Activated CD8-positive, alpha-beta memory T cell treated with anti-CD3 and anti-CD28 coated beads, Interleukin-2, amount 50 U/mL, for 24 hours (primary cell): ENCODE measurements at regions not wholly inside any gene's neighbourhood (a gene's known extent, or its start where the extent isn't known, plus 50 kb on each side); places are given as distances from the start of the nearest gene placed in this dataset.

ENCODE experiments used
- DNase-seq: peaks from one replicate; pipeline ENCODE4 v3.0.0-alpha.2; 2020; ENCODE audit errors: extremely low read depth

DNA sequence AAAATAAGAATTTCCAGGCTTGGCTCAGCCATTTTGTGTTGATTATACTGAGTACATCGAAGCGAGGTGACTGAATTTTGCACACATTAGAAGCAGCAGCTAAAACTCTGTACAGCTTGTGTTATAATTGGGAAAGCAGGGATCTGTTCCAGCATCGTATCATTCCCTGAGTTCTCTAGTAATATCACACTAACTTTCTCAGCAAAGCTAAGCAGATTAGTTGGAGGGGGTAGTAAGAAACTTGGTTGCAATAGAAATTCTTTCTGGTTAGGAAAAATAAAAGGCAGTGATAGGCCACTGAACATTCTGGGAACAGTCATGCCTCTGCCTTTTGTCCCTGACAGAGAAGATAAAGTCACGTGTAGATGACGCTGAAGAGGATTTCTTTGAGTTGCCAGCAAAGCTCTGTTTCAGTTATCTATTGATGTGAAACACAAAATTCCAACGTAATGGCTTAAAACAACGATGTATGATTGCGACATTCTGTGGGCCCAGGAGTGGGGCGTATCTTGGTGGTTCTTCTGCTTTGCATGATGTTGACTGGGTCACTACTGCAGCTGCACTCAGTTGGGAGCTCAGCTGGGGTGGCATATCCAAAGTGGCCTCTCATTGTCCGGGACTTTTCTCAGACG is 202.1 kb upstream of the MEX3C start:
- no peak for DNase-seq

DNA sequence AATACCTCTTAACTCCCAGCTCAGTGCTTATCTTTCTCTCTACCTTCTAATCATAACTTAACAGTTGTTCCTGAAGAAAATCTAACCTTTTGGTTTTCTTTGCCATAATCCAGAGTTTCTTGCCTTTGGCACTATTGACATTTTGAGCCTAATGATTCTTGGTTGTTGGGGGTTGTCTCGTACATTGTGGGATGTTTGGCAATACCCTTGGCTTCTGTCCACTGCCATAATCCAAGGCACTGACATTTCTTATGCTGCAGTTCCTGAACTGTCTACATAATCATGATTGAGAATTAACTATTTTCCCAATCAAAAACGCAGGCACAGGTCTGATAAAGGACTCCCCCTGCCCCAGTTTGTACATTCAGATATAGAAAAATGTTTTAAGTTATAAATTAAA is 203.2 kb upstream of the MEX3C start:
- DNase-seq: no peak

- DNase-seq: no peak
These were observed 204.4 kb upstream of the MEX3C start for GRCh38 chr18:51401912-51402311.

- DNase-seq: no peak
These were observed 207.1 kb upstream of the MEX3C start for GRCh38 chr18:51404620-51405019.

- no peak for DNase-seq
These were observed 208.4 kb upstream of the MEX3C start for GRCh38 chr18:51405683-51406477.

GRCh38 chr18:51417643-51418483 is 220.4 kb upstream of the MEX3C start:
- no peak for DNase-seq

DNA sequence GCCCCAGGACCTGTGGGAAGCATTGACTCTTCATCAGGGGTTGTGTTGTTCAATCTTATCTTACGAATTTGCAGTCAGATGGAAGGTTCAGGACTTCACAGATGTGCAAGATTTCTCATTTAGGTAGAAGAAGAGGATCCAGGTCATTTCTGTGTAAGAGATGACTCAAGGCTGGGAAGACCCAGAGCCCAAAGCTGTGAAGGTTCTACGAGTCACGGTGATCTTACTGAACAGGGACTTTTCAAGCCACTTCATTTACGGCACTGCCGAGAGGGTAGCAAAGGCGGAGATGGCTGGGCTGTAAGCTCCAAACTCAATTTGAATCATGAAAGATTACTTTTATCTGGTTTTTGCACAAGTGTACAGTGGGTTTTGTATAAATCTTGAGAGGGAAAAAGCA is 228.0 kb upstream of the MEX3C start:
- no peak for DNase-seq

GRCh38 chr18:51425889-51426288 is 228.4 kb upstream of the MEX3C start:
- no peak for DNase-seq

DNA sequence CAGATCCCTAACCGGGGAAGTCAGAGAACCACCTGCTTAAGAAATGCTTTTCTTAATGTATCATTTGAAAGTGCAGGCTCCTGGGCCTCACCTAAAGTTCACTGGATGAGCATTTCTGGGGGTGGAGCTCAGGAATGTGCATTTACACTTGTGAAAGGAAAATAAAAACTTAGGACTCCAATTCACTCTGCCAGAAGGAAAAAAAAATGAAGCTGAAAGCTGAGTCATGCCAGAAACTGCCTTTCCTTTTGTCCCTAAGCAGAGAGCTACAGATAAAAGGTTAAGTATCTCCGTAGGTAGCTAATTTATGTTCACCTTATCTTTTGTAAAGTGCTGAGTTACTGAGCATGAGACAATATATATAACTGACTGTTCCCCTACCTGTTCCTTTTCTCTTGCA is 229.5 kb upstream of the MEX3C start:
- no peak for DNase-seq

DNA sequence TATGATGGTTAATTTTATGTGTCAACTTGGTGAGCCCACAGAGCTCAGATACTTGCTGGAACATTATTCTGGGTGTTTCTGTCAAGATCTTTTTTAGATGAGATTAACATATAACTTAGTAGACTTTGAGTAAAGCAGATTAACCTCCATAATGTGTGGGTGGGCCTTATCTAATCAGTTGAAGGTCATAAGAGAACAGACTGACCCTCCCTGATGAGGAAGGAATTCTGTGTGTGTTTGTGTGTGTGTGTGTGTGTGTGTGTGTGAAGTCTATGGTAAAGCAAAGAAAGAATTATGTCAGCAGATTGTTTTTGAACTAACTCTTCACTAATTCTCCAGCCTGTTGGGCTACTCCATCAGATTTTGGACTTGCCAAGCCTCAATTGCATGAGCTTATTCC is 232.2 kb upstream of the MEX3C start:
- no peak for DNase-seq

- DNase-seq: no peak
These were observed 233.1 kb upstream of the MEX3C start for GRCh38 chr18:51430538-51430937.

DNA sequence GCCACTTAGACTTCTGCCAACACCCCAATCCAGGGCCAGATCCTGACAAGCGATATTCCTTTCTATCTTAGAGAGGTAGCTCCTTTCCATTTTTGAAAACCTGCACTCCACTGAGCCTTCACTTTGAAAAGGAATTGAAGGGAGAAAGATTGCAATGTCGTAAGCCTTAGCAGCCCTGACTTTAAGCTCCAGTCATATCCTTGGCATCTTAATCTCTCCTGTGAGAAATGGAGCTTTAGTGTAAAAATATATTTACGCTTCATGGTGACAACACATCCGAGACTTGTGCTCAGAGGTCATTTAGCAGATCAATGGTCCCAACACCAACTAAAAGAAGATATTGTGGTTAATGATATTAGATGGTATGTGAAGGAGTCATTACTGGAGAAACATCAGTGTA is 235.8 kb upstream of the MEX3C start:
- DNase-seq: no peak

- DNase-seq: no peak
These were observed 236.4 kb upstream of the MEX3C start for GRCh38 chr18:51433881-51434280.

DNA sequence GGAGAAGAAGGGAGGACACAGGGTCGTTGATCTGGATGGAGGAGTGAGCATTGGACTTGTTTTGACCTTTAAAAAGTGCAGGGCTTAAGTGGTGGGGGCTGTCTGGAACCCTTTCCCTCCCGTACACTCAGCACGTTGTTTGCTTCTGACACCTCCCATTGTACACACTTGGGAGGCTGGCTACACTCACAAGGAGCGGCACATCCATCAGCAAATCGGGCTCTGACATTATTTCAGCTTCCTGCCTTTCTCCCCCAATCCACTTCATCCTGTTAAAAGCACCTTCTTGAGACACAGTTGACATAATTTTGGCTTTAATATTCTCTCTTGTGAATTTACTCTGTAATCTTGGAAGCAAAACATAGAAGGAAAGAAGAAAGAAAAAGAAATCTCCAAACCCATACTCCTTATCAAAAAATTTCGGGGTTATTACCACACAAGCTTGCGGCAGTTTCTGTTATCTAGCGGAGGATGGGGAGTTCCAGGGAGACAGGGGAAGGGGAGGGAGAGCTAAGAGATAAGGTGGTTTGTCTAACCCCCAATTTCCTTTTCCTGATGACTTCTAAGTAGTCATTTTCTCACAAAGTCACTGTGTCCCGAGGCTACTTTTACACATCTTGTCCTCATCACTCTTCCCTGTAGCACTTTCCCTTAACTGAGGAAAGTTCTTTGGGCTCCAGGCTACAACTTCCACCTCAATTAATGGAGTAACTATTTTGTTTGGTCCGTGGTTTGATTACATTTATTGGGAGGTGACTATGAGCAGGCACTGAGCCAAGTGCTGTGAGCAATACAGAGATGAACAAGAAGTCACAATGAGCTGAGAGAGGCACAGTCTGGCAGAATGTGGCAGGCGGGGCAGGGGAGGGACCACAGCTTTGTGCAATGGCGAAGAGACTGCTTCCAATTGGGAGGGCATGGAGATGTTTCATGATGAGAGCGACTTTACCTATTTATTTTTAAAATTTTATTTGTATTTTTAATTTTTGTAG is 240.1 kb upstream of the MEX3C start:
- no peak for DNase-seq

GRCh38 chr18:51438797-51439350 is 241.4 kb upstream of the MEX3C start:
- DNase-seq: no peak

DNA sequence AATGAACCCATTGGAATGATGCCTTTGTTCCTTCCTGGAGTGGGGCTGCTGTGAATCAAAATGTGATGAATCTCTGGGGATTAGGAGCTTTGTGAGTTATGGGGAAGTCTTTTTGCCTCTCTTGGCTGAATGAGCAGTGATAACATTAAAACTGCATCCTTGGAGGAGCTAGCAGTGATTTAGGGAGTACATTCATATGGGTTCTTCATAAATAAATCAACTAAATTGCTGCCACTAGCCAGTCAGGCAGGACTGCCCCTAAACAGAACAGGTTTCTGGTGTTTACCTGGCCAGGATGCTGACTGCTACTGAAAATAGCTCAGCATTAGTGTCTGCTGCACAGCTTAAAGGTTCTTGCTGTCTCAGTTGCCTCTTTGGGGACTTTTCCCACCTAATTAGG is 244.5 kb upstream of the MEX3C start:
- no peak for DNase-seq

- DNase-seq: no peak
These were observed 249.2 kb upstream of the MEX3C start for GRCh38 chr18:51446571-51447210.

DNA sequence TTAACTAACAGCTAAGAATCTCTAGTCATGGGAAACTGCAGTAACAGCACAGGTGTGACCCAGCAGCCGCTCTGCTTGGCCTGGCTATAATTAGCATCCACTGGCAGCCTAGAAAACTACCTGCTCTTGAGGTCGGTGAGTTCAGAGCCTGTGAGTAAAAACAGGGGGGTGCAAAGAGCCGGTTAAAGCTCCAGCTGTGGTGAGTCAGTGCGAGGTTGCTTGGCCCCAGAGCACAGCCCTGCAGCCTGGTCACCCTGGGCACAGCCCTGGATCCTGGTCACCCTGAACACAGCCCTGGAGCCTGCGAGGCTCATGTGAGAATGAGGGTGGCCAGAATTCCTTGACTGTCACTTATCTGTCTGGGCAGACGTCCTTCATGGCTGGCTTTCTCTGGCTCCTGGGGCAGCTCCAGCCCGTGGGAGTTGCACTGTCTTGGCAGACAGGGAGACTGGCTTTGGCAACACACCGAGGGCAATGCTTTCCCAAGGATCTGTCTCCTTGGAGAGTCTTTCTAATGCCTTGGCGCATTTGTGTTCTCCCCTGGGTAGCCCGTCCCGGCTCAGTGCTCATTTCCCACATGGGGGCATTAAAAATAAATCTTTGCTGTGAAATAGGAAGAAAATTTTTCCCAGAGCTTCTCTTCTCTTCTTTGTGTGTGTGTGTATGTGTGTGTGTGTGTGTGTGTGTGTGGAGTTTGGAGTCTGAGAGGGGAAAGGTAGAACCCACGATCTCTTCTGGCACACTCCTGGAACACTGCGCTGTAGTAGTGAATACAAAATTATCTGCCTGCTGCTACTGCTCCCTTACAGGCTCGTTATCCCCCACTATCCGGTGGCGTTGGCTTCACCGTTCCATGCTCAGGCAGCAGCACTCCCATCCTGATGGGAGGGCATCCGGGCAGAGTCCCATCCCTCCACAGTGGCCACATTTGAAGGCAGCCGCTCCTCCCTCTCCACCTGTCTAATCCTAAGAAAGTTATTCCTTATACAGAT is 250.2 kb upstream of the MEX3C start:
- no peak for DNase-seq

DNA sequence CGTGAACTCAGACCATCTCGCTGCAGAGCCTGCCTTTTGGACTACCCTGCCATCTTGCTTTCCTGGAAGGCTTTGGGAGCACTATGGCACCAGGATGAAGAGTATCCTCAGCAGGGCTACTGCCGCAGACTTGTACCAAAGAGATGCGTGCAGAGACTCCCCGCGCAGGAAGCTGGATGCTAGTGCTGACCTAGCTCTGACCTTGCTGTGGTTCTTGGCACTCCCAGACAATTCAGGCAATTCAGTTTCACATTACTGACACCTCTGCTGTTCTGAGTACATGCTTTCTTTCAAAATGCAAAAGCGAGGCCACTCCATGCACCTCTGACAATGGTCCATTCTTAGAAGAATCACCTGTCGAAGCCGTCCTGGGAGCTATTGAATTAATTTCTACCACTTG is 251.5 kb upstream of the MEX3C start:
- DNase-seq: no peak
